ENCODE measurements at regions not wholly inside any gene's neighbourhood (a gene's known extent, or its start where the extent isn't known, plus 50 kb on each side); places are given as distances from the start of the nearest gene placed in this dataset.

GRCh38 chr1:96995351-96995750 lies 273.8 kb downstream of the PTBP2 start:
- DNase-seq (ENCODE audit: low spot score) = peak; percentile 34

DNA sequence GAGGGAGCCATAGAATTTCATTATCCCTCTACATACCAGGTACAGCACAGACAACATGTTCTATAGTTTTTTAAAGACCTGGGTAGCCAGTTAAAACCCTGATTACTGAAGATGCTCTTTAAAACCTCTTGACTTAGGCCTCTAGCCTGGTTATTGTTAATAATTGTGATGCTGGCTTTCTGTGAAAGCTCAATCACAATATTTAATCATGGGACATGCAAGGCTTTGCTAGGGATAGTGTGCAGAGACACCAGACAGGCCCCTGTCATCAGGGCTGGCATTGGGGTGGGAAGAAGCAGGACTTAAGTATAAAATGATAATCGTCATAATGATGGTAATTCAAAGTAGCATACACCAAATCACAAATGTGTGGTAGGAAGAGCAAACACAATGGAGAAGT lies 274.4 kb downstream of the PTBP2 start:
- peak; percentile 55 for DNase-seq (ENCODE audit: low spot score)

DNA sequence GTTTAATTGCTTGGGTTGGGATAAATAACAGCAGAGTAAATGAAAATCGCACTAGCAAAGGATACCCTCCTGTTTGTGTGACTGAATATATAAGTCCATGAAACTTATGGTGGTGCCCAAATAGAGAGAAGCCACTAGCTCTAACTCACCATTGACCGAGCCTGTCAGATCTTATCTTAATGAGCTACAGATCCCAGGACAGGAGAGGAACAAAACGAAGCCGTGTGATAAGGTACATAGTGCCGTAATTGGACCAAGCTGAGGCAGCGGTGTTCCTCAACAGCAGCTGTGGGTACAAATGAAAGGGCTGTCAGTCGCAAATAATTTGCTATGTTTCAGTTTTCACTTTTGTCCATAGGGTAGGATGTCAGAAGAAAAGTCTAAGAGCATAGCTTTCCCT lies 276.1 kb downstream of the PTBP2 start:
- peak; percentile 32 for DNase-seq (ENCODE audit: low spot score)

GRCh38 chr1:96998466-96998865 lies 276.9 kb downstream of the PTBP2 start:
- DNase-seq (ENCODE audit: low spot score) = no peak

- DNase-seq (ENCODE audit: low spot score) = no peak
Observed at GRCh38 chr1:96999191-96999590, 277.6 kb downstream of the PTBP2 start.

GRCh38 chr1:97004054-97004453 lies 282.5 kb downstream of the PTBP2 start:
- DNase-seq (ENCODE audit: low spot score) = no peak

- DNase-seq (ENCODE audit: low spot score) = no peak
Observed at GRCh38 chr1:97004743-97005142, 283.2 kb downstream of the PTBP2 start.

DNA sequence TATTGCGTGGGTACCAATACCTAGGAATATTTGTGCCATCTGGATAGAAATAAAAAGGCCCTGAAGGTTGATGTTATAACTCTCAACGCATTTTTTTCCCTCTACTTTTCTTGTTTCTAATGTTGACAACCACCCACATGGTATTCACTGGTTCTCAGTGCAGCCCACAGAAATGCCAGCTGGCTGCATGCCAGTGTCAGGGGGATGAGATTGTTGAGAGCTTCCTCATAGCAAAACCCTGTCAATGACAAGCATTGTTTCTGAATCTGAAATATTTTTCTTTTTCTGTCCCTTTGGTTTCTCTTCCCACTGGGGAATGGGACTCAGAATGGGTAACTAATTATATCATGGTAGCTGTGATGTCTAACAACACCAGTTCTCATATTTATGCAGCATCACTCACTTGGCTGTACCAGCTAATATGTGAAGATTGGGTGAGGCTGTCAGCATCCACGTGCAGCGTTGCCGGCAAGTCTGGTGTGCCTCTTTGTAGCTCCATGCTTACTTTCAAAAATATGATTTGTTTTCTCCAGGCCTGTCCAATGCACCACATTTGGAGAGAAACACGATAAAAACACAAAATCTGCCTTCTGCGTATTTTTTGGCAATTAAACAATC lies 284.6 kb downstream of the PTBP2 start:
- no peak for DNase-seq (ENCODE audit: low spot score)

DNA sequence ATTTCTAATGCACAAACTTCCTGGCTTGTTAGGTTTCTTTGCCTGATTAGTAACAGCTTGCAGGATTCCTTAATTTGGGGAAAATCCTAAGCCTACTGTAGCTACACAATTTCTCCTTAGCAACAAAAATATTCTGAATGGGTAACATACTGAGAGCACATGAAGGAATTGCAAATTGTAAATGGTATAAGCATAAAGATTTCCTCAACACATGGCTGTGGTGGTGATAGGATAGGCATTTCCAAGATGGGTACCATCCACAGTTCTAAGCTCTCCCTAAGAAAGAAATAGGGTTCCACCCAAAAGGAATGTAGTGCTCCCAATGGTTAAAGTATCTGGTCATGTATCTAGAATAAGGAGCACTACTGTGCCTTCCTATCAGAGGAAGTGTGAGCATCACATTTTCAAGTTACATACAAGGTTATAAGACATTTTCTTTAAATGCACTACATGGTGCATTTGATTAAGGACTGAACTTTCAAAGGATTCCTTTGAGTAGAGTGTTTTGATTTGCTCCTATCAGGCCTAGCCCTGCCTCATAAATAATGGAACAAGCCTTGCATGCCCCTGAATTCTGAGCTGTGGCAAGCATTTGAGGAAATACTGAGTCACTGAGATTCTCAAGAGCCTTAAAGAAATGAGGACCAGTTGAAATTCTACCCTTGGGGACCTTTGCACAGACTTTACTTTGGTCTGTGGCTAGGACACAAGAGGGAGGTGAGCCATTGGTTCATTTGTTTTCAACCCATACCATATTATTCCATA lies 286.4 kb downstream of the PTBP2 start:
- DNase-seq (ENCODE audit: low spot score) = no peak

DNA sequence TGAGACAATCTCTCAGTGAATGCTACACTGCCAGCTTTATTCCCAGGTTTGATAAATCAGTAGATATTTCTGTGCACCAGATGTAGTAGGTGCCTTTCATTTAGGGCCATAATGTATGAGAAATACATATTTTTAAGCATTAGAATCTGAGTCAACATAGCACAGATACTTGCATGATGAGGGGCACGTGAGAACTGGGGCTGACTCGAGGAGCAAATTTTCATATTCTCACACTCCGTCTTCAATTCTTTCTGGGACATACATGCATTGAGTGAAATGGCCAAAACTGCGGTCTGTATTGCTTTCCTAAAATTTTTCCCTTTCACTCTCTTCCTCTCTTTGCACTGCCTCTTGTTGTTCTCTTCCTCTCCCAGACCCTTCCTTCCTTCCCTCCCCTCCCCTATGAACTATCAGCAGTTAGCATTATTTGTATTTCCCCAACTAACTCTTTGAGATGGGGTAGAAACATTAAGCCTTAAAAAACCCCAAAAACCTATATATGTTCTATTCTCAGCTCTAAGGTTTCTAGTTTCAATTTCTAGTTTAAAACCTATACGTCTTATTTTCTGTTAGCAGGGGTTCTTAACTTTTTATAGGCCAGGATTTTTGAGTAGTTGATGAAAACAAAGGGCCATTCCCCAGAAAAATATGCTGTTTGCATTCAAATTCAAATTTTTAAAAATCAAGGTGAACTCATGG lies 289.1 kb downstream of the PTBP2 start:
- DNase-seq (ENCODE audit: low spot score) = no peak

DNA sequence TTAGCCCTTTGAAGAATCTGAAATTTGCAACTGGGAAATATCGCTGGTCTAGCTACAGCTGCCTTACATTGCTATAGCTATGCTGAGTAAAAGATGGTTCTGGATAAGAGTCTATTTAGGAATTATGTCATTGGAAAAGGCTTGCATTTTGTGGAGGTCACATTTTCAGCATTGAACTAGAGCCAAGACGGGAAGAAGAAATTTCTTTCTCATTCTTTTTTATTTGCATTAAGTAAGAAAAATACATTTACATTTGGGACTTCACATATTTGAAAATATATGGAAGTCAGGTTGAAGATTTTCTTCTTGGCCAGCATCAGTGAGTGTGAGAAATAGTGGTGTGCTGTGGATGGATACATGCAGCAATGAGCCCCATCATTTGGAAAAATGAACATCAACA lies 291.6 kb downstream of the PTBP2 start:
- no peak for DNase-seq (ENCODE audit: low spot score)

- DNase-seq (ENCODE audit: low spot score) = peak; percentile 13
Observed at GRCh38 chr1:97013941-97014340, 292.4 kb downstream of the PTBP2 start.

GRCh38 chr1:97014426-97014825 lies 292.8 kb downstream of the PTBP2 start:
- no peak for DNase-seq (ENCODE audit: low spot score)

GRCh38 chr1:97017895-97018294 lies 296.3 kb downstream of the PTBP2 start:
- no peak for DNase-seq (ENCODE audit: low spot score)
